ENCODE measurements at regions not wholly inside any gene's neighbourhood (a gene's known extent, or its start where the extent isn't known, plus 50 kb on each side); places are given as distances from the start of the nearest gene placed in this dataset.

GRCh38 chr13:74596691-74597090 is 462.5 kb upstream of the KLF12 start:
- peaks cover 10% of the 10 kb centered on the region for H3K9me3 ChIP-seq
- no peaks in the 10 kb centered on the region for H3K4me1 ChIP-seq (ENCODE audit: control insufficient read depth in 1 of 2, insufficient read depth in 1 of 2, low read depth in 1 of 2, low read length in 1 of 2)
- no peak overlapping the region for H3K4me3 ChIP-seq (ENCODE audit: low read depth in 1 of 2, low read length in 1 of 2)
- no peak overlapping the region for H3K27ac ChIP-seq
- no peaks in the 10 kb centered on the region for H3K36me3 ChIP-seq
- H3K27me3 ChIP-seq: no peaks in the 10 kb centered on the region
- no peak for TF ChIP-seq CTCF (IDR thresholded peaks at IDR 0.05)

DNA sequence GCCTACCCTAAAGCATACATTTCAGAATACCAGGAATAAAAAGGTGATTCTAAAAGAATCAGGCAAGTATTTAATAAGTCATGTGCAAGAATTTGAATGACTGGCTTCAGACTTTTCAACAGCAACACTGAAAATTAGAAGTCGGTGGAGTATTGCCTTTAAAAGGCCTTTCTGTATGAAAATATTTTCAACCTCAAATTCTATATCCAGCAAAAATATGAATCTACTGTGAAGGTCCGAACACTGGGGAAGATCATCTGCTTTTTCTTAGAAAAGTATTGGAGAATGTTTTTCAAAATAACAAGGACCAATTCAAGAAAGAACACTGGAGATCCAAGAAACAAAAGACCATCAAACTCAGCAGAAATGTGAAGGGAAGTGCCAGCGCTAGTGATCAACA is 459.5 kb upstream of the KLF12 start:
- H3K9me3 ChIP-seq: peaks cover 4% of the 10 kb centered on the region
- H3K36me3 ChIP-seq: no peaks in the 10 kb centered on the region
- no peaks in the 10 kb centered on the region for H3K4me1 ChIP-seq (ENCODE audit: control insufficient read depth in 1 of 2, insufficient read depth in 1 of 2, low read depth in 1 of 2, low read length in 1 of 2)
- no peak overlapping the region for H3K4me3 ChIP-seq (ENCODE audit: low read depth in 1 of 2, low read length in 1 of 2)
- no peak for TF ChIP-seq CTCF (IDR thresholded peaks at IDR 0.05)
- no peaks in the 10 kb centered on the region for H3K27me3 ChIP-seq
- no peak overlapping the region for H3K27ac ChIP-seq

GRCh38 chr13:74586847-74587246 is 452.6 kb upstream of the KLF12 start:
- Histone ChIP-seq H3K27me3 (no peaks in the 10 kb centered on the region), H3K9me3 (no peaks in the 10 kb centered on the region), H3K36me3 (no peaks in the 10 kb centered on the region), H3K4me1 (ENCODE audit: control insufficient read depth in 1 of 2, insufficient read depth in 1 of 2, low read depth in 1 of 2, low read length in 1 of 2) (no peaks in the 10 kb centered on the region), H3K4me3 (ENCODE audit: low read depth in 1 of 2, low read length in 1 of 2) (no peak overlapping the region), H3K27ac (no peak overlapping the region)
- TF ChIP-seq CTCF (IDR thresholded peaks at IDR 0.05): no peak

DNA sequence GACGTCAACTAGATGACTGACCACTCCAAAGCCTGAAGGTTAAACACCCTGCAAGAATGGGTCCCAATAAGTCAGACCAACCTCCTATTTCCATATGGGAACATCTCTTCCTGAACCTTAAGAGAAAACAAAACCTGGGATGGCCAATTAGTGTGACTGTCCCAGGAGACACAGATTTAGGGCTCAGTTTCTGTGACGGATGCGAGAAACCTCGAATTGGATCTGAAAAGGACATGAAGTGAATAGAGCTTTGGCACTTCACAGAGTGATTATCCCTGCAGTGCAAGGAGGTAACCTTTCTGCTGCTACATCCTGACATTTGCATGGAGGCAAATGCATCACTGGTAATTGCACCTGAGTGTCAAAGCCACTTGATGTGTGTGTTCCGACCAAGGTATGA is 442.2 kb upstream of the KLF12 start:
- H3K27ac ChIP-seq: no peak overlapping the region
- TF ChIP-seq CTCF (IDR thresholded peaks at IDR 0.05): no peak
- peaks cover 41% of the 10 kb centered on the region for H3K27me3 ChIP-seq
- H3K4me3 ChIP-seq (ENCODE audit: low read depth in 1 of 2, low read length in 1 of 2): no peak overlapping the region
- no peaks in the 10 kb centered on the region for H3K9me3 ChIP-seq
- H3K36me3 ChIP-seq: no peaks in the 10 kb centered on the region
- no peaks in the 10 kb centered on the region for H3K4me1 ChIP-seq (ENCODE audit: control insufficient read depth in 1 of 2, insufficient read depth in 1 of 2, low read depth in 1 of 2, low read length in 1 of 2)

DNA sequence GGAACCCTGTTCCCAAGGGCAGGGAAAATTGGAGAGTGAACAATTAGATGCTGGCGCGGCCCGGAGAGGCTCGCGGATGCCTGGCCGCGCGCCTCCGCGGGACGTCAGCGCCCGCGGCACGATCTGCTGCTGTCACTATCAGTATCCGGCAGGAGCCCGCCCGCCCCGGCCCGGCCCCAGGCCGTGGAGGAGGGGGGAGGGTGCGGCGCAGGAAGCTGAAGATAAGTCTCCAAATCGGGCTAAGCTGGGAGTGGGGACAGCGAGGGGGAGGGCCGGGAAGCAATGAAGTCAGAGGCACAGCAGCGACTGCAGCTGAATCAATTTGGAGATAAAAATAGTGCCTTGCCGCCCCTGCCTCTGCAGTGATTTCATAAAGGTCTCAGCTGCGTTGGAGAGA is 441.5 kb upstream of the KLF12 start:
- Histone ChIP-seq H3K9me3 (no peaks in the 10 kb centered on the region), H3K27ac (no peak overlapping the region), H3K4me1 (ENCODE audit: control insufficient read depth in 1 of 2, insufficient read depth in 1 of 2, low read depth in 1 of 2, low read length in 1 of 2) (no peaks in the 10 kb centered on the region), H3K36me3 (no peaks in the 10 kb centered on the region), H3K27me3 (peaks cover 41% of the 10 kb centered on the region), H3K4me3 (ENCODE audit: low read depth in 1 of 2, low read length in 1 of 2) (no peak overlapping the region)
- no peak for TF ChIP-seq CTCF (IDR thresholded peaks at IDR 0.05)
